ENCODE measurements at regions not wholly inside any gene's neighbourhood (a gene's known extent, or its start where the extent isn't known, plus 50 kb on each side); places are given as distances from the start of the nearest gene placed in this dataset.

- ChIA-PET CTCF (ENCODE audit: partially characterized antibody) (no interaction called here), POLR2A (ENCODE audit: partially characterized antibody) (no interaction called here)
- H4K5ac ChIP-seq (ENCODE audit: insufficient read length, low read depth, low read length): no peak overlapping the region
- no peak overlapping the region for H2BK5ac ChIP-seq (ENCODE audit: low read depth, low read length)
- H3K79me1 ChIP-seq (ENCODE audit: low read depth, low read length): no peaks in the 10 kb centered on the region
- H3K79me2 ChIP-seq (ENCODE audit: control insufficient read depth in 1 of 2, insufficient read depth in 2 of 2, low read length in 2 of 2): no peaks in the 10 kb centered on the region
- no peaks in the 10 kb centered on the region for H3K9me3 ChIP-seq (ENCODE audit: insufficient read depth in 2 of 2, low read depth in 1 of 2, low read length in 1 of 2)
- TF ChIP-seq CBX8 (IDR thresholded peaks at IDR 0.05; ENCODE audit: borderline replicate concordance, low read depth, low read length) (no peak), PHF8 (conservative IDR thresholded peaks at IDR 0.05; ENCODE audit: low read depth, low read length) (no peak), RNF2 (IDR thresholded peaks at IDR 0.05; ENCODE audit: borderline replicate concordance, low read depth, low read length, missing control alignments, poor library complexity, severe bottlenecking) (no peak), RFX5 (IDR thresholded peaks at IDR 0.05; ENCODE audit: borderline replicate concordance, low read depth, low read length) (no peak), SIX5 (IDR thresholded peaks at IDR 0.05; ENCODE audit: low read depth, low read length) (no peak)
- no peak overlapping the region for H3K4me2 ChIP-seq (ENCODE audit: insufficient read depth in 1 of 2, low read depth in 2 of 2, low read length in 2 of 2)
- H2BK15ac ChIP-seq (ENCODE audit: low read length): no peak overlapping the region
- H2AK5ac ChIP-seq (ENCODE audit: low read depth, low read length): no peak overlapping the region
- DNase-seq (ENCODE audit: low read depth in 1 of 2, low spot score in 2 of 2): no peak
- H2BK120ac ChIP-seq (replicated peaks; ENCODE audit: low read depth, low read length): no peak overlapping the region
- no peak overlapping the region for H2BK12ac ChIP-seq (ENCODE audit: low read depth, low read length)
- no peak overlapping the region for H3K4me3 ChIP-seq (ENCODE audit: extremely low read depth in 1 of 4, insufficient read depth in 2 of 4, low read depth in 3 of 4, low read length in 4 of 4)
- no peak overlapping the region for H3K9ac ChIP-seq (replicated peaks in 1 of 4; ENCODE audit: extremely low read depth in 1 of 4, low read depth in 3 of 4, low read length in 3 of 4)
- H2BK20ac ChIP-seq (ENCODE audit: low read length): no peak overlapping the region
- H2AFZ ChIP-seq (ENCODE audit: low read length): no peak overlapping the region
- no peak overlapping the region for H4K91ac ChIP-seq (replicated peaks; ENCODE audit: insufficient read length, low read length)
- no peak overlapping the region for H3K14ac ChIP-seq (ENCODE audit: insufficient read length)
- no peak overlapping the region for H4K8ac ChIP-seq (ENCODE audit: extremely low read depth, insufficient read depth, low read length)
- no peak overlapping the region for H3K27ac ChIP-seq (ENCODE audit: low read depth, low read length)
- H3K4ac ChIP-seq (replicated peaks; ENCODE audit: insufficient read length, low read depth, low read length): no peak overlapping the region
- no peak overlapping the region for H3K56ac ChIP-seq (replicated peaks; ENCODE audit: insufficient read length, low read depth, low read length)
- no peaks in the 10 kb centered on the region for H4K20me1 ChIP-seq (replicated peaks in 1 of 2; ENCODE audit: control insufficient read depth in 1 of 2, insufficient read depth in 2 of 2, low read length in 2 of 2)
- no peak for FAIRE-seq
- no peaks in the 10 kb centered on the region for H3K27me3 ChIP-seq (replicated peaks in 1 of 4; ENCODE audit: control insufficient read depth in 3 of 4, extremely low read depth in 1 of 4, insufficient read depth in 3 of 4, low read length in 3 of 4)
- no peak overlapping the region for H3K23ac ChIP-seq (ENCODE audit: insufficient read length)
- no peaks in the 10 kb centered on the region; the same call in 1 of the 2 replicates for H3K23me2 ChIP-seq (ENCODE audit: low read depth, low read length)
- H3K36me3 ChIP-seq (ENCODE audit: control insufficient read depth in 2 of 4, insufficient read depth in 4 of 4, low read length in 3 of 4): no peaks in the 10 kb centered on the region; a peak in 1 of 8 replicates
- H3K4me1 ChIP-seq (replicated peaks in 1 of 4; ENCODE audit: control insufficient read depth in 3 of 4, insufficient read depth in 4 of 4, low read length in 3 of 4): no peaks in the 10 kb centered on the region
- 100% methylated on average over 6 of the region's 6 CpGs; no CpG with 5 or more reads in 1 of the 2 experiments for WGBS, 2 experiments (ENCODE audit: extremely low coverage in 1 of 2, insufficient coverage in 1 of 2, insufficient read length in 1 of 2, insufficient replicate concordance in 2 of 2, low coverage in 1 of 2, low lambda C conversion rate in 2 of 2, missing lambda C conversion rate in 1 of 2)
- H3K18ac ChIP-seq (ENCODE audit: extremely low read depth, low read length): no peak overlapping the region
Observed at GRCh38 chr17:55962951-55963401, 190.3 kb upstream of the ANKFN1 start.
